ENCODE measurements at regions not wholly inside any gene's neighbourhood (a gene's known extent, or its start where the extent isn't known, plus 50 kb on each side); places are given as distances from the start of the nearest gene placed in this dataset.

DNA sequence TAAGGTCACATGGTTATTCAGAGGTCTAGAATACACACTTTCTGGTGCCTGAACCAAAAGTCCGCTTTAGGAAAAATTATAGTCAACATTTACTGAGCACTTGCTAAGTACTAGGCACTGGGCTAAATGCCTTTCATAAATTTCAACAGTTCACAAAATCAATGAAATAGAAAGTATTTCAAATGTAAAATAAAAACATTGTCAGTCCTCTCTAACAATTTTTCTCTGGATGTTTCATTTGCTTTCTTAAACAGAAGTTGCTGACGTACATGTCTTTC is 61.7 kb downstream of the HHEX start:
- TF ChIP-seq POLR2AphosphoS5 (IDR thresholded peaks at IDR 0.05; ENCODE audit: low read depth, low read length): no peak
- TF ChIP-seq, protein P1, sequence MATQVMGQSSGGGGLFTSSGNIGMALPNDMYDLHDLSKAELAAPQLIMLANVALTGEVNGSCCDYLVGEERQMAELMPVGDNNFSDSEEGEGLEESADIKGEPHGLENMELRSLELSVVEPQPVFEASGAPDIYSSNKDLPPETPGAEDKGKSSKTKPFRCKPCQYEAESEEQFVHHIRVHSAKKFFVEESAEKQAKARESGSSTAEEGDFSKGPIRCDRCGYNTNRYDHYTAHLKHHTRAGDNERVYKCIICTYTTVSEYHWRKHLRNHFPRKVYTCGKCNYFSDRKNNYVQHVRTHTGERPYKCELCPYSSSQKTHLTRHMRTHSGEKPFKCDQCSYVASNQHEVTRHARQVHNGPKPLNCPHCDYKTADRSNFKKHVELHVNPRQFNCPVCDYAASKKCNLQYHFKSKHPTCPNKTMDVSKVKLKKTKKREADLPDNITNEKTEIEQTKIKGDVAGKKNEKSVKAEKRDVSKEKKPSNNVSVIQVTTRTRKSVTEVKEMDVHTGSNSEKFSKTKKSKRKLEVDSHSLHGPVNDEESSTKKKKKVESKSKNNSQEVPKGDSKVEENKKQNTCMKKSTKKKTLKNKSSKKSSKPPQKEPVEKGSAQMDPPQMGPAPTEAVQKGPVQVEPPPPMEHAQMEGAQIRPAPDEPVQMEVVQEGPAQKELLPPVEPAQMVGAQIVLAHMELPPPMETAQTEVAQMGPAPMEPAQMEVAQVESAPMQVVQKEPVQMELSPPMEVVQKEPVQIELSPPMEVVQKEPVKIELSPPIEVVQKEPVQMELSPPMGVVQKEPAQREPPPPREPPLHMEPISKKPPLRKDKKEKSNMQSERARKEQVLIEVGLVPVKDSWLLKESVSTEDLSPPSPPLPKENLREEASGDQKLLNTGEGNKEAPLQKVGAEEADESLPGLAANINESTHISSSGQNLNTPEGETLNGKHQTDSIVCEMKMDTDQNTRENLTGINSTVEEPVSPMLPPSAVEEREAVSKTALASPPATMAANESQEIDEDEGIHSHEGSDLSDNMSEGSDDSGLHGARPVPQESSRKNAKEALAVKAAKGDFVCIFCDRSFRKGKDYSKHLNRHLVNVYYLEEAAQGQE (IDR thresholded peaks at IDR 0.05; ENCODE audit: insufficient read depth in 1 of 2, low read depth in 2 of 2, low read length in 1 of 2): no peak
